BJ (cell line): ENCODE measurements at regions not wholly inside any gene's neighbourhood (a gene's known extent, or its start where the extent isn't known, plus 50 kb on each side); places are given as distances from the start of the nearest gene placed in this dataset.

ENCODE experiments used
- CTCF ChIA-PET: fragments of 350-600 bp; formaldehyde crosslinking; extraction: SDS; loops from one replicate; lab custom pipeline; 2021; ENCODE audit warnings: antibody characterized with exemption, inconsistent platforms; lab: Yijun Ruan, JAX
- POLR2A ChIA-PET: fragments of 300-600 bp; sonication (Branson Sonifier 250); formaldehyde crosslinking; extraction: SDS; loops from one replicate; lab custom pipeline; 2021; ENCODE audit warnings: antibody characterized with exemption; lab: Charles Lee
- DNase-seq: peaks from one replicate; pipeline ENCODE4 v3.0.0-alpha.2; 2011; ENCODE audit warnings: low read depth
- H3K27me3 ChIP-seq: 2 replicates; pipeline ENCODE4 v1.6.0; 2011; ENCODE audit warnings: low read length; ENCODE audit not compliant: control insufficient read depth, insufficient read depth
- H3K36me3 ChIP-seq: 2 replicates; pipeline ENCODE4 v1.5.1; 2011; ENCODE audit warnings: low read length; ENCODE audit not compliant: control insufficient read depth, insufficient read depth
- H3K4me3 ChIP-seq: 2 replicates; pipeline ENCODE4 v1.5.1; 2011; ENCODE audit warnings: low read depth, mild to moderate bottlenecking, control low read depth, low read length
- TF ChIP-seq, protein P1 (sequence below): IDR thresholded peaks from 2 replicates; pipeline ENCODE4 v1.5.1; 2011; ENCODE audit warnings: low read depth, mild to moderate bottlenecking, control low read depth, inconsistent platforms, low read length, moderate library complexity; ENCODE audit not compliant: insufficient read depth

- CTCF ChIA-PET = no interaction called here
- DNase-seq = no peak
- Histone ChIP-seq H3K4me3 (no peak overlapping the region), H3K27me3 (peaks cover 1% of the 10 kb centered on the region; the same call in 1 of the 2 replicates), H3K36me3 (no peaks in the 10 kb centered on the region)
- POLR2A ChIA-PET = no interaction called here
- TF ChIP-seq, protein P1, sequence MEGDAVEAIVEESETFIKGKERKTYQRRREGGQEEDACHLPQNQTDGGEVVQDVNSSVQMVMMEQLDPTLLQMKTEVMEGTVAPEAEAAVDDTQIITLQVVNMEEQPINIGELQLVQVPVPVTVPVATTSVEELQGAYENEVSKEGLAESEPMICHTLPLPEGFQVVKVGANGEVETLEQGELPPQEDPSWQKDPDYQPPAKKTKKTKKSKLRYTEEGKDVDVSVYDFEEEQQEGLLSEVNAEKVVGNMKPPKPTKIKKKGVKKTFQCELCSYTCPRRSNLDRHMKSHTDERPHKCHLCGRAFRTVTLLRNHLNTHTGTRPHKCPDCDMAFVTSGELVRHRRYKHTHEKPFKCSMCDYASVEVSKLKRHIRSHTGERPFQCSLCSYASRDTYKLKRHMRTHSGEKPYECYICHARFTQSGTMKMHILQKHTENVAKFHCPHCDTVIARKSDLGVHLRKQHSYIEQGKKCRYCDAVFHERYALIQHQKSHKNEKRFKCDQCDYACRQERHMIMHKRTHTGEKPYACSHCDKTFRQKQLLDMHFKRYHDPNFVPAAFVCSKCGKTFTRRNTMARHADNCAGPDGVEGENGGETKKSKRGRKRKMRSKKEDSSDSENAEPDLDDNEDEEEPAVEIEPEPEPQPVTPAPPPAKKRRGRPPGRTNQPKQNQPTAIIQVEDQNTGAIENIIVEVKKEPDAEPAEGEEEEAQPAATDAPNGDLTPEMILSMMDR = no peak
Observed at GRCh38 chr18:22021701-22022100, 147.7 kb upstream of the GATA6 start.

DNA sequence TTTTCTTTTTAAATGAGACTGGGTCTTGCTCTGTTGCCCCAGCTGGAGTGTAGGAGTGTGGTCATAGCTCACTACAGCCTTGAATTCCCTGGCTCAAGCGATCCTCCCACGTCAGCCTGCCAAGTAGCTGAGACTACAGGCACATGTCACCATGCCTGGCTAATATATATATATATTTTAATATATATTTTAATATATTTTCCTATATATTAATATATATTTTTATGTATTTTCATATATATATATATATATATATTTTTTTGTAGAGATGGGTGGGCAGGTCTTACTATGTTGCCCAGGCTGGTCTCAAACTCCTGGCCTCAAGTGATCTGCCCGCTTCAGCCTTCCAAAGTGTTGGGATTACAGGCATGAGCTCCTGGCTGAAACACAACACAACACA lies 144.5 kb upstream of the GATA6 start:
- Histone ChIP-seq H3K36me3 (no peaks in the 10 kb centered on the region), H3K27me3 (peaks cover 6% of the 10 kb centered on the region; the same call in 1 of the 2 replicates), H3K4me3 (no peak overlapping the region)
- ChIA-PET POLR2A (no interaction called here), CTCF (no interaction called here)
- DNase-seq = no peak
- TF ChIP-seq, protein P1 = no peak

- Histone ChIP-seq H3K27me3 (peaks cover 8% of the 10 kb centered on the region; the same call in 1 of the 2 replicates), H3K36me3 (no peaks in the 10 kb centered on the region), H3K4me3 (no peak overlapping the region)
- ChIA-PET CTCF (no interaction called here), POLR2A (no interaction called here)
- DNase-seq = no peak
- TF ChIP-seq, protein P1 = no peak
Observed at GRCh38 chr18:22026362-22026761, 143.0 kb upstream of the GATA6 start.

DNA sequence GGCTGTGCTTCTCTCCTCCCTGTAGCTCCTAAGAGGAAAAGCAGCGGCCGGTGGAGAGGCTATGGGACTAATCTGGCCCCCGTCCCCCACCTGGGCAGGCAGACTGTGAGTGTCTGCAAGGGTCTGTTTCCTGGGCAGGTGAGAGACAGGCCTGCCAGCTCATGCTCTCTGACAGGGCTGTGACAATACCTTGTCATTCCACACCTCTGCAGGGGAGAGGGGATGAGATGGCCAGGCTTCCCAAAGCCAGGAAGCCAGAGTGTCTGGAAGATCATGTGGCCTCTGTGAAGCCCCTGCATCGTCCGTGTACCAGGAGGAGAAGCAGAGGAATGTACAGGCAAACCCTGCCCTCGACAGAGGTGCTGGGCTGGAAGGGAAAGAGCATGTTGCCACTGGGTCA lies 142.5 kb upstream of the GATA6 start:
- H3K27me3 ChIP-seq = peaks cover 8% of the 10 kb centered on the region; the same call in 1 of the 2 replicates
- POLR2A ChIA-PET = no interaction called here

DNA sequence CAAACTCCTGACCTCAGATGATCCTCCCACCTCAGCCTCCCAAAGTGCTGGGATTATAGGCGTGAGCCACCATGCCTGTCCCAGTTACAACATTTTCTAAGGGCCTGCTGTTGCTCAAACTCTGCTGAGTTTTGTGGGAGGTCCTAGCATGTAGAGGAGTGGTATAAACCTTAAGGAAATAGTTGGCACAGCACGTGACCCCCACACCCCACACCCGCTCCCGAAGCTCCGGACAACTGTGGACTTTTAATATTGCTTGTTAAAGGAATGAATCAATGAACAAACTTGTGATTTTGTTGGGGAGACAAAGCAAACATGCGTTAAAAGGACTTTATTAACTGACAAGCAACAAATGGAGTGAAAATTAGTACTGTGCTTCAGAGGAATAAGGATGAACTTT lies 137.8 kb upstream of the GATA6 start:
- Histone ChIP-seq H3K36me3 (no peaks in the 10 kb centered on the region), H3K27me3 (peaks cover 7% of the 10 kb centered on the region; the same call in 1 of the 2 replicates), H3K4me3 (no peak overlapping the region)
- ChIA-PET POLR2A (no interaction called here), CTCF (no interaction called here)
- no peak for DNase-seq
- TF ChIP-seq, protein P1 = no peak

More for the DNA sequence above, 142.5 kb upstream of the GATA6 start:
- TF ChIP-seq, protein P1 = no peak
- no peak overlapping the region for H3K4me3 ChIP-seq
- no peaks in the 10 kb centered on the region for H3K36me3 ChIP-seq
- DNase-seq = no peak
- CTCF ChIA-PET = no interaction called here
